ENCODE measurements at regions not wholly inside any gene's neighbourhood (a gene's known extent, or its start where the extent isn't known, plus 50 kb on each side); places are given as distances from the start of the nearest gene placed in this dataset.

- TF ChIP-seq EZH2 (IDR thresholded peaks at IDR 0.05; ENCODE audit: borderline replicate concordance, insufficient read depth, low read length, poor library complexity, severe bottlenecking): no peak
- no peak for TF ChIP-seq CTCF (IDR thresholded peaks at IDR 0.05; ENCODE audit: poor library complexity, severe bottlenecking)
- TF ChIP-seq EP300 (conservative IDR thresholded peaks at IDR 0.05; ENCODE audit: poor library complexity, severe bottlenecking): no peak
- no peak for TF ChIP-seq POLR2AphosphoS5 (IDR thresholded peaks at IDR 0.05)
- no peak for TF ChIP-seq REST (IDR thresholded peaks at IDR 0.05; ENCODE audit: borderline replicate concordance)
- no peak for TF ChIP-seq MXI1 (conservative IDR thresholded peaks at IDR 0.05; ENCODE audit: poor library complexity, severe bottlenecking)
- TF ChIP-seq TAF1 (IDR thresholded peaks at IDR 0.05; ENCODE audit: low read depth): no peak
These were observed 159.6 kb upstream of the KLF3 start for GRCh38 chr4:38504396-38504715.
